GM23338 (cell line): ENCODE measurements at regions not wholly inside any gene's neighbourhood (a gene's known extent, or its start where the extent isn't known, plus 50 kb on each side); places are given as distances from the start of the nearest gene placed in this dataset.

Source experiments
- ATAC-seq: fragments of 200-7000 bp; cut with Tn5 transposase; 3 replicates; pipeline ENCODE4 v1.9.1; 2020
- DNase-seq: peaks from one replicate; pipeline ENCODE4 v3.0.0-alpha.2; 2015; ENCODE audit warnings: low spot score
- H2AFZ ChIP-seq: fragments of 200-600 bp; sonication (generic); 2 replicates; pipeline ENCODE4 v1.8.0; 2016; ENCODE audit warnings: antibody characterized with exemption, mild to moderate bottlenecking, moderate library complexity
- H3F3A ChIP-seq: fragments of 200-600 bp; sonication (generic); replicated peaks from 2 replicates; pipeline ENCODE4 v1.8.0; 2017; ENCODE audit warnings: antibody characterized with exemption, mixed run types, low read depth
- H3K27ac ChIP-seq: fragments of 200-600 bp; sonication (generic); 2 replicates; pipeline ENCODE4 v1.6.1; 2016; ENCODE audit warnings: low read depth
- H3K27me3 ChIP-seq: fragments of 200-600 bp; sonication (generic); 2 replicates; pipeline ENCODE4 v1.8.0; 2016; ENCODE audit warnings: mild to moderate bottlenecking, mixed run types, moderate library complexity; ENCODE audit not compliant: insufficient read depth
- H3K36me3 ChIP-seq: fragments of 200-600 bp; sonication (generic); 2 replicates; pipeline ENCODE4 v1.8.0; 2016; ENCODE audit warnings: mild to moderate bottlenecking; ENCODE audit not compliant: insufficient read depth
- H3K4me1 ChIP-seq: fragments of 200-600 bp; sonication (generic); 2 replicates; pipeline ENCODE4 v1.8.0; 2016; ENCODE audit warnings: mild to moderate bottlenecking, moderate library complexity; ENCODE audit not compliant: insufficient read depth
- H3K4me2 ChIP-seq: fragments of 200-600 bp; sonication (generic); 2 replicates; pipeline ENCODE4 v1.7.1; 2017; ENCODE audit warnings: mixed run types
- H3K4me3 ChIP-seq: fragments of 200-600 bp; sonication (generic); 2 replicates; pipeline ENCODE4 v1.6.1; 2016; ENCODE audit warnings: mixed run types
- H3K79me2 ChIP-seq: fragments of 200-600 bp; sonication (generic); replicated peaks from 2 replicates; pipeline ENCODE4 v1.8.0; 2017; ENCODE audit warnings: mild to moderate bottlenecking; ENCODE audit not compliant: insufficient read depth
- H3K9me2 ChIP-seq: fragments of 200-600 bp; sonication (generic); 2 replicates; pipeline ENCODE4 v1.8.0; 2017; ENCODE audit not compliant: insufficient read depth
- H4K20me1 ChIP-seq: fragments of 200-600 bp; sonication (generic); replicated peaks from 2 replicates; pipeline ENCODE4 v1.8.0; 2017; ENCODE audit warnings: mild to moderate bottlenecking; ENCODE audit not compliant: insufficient read depth
- H3K27ac Mint-ChIP-seq: 2 replicates; pipeline ENCODE4 v1.8.0; 2020; ENCODE audit warnings: inconsistent platforms, mild to moderate bottlenecking, moderate library complexity, mixed read lengths
- H3K27me3 Mint-ChIP-seq: 3 replicates; pipeline ENCODE4 v1.8.0; 2022; ENCODE audit warnings: low read depth, mild to moderate bottlenecking, moderate library complexity, mixed read lengths, inconsistent platforms; ENCODE audit not compliant: insufficient read depth, poor library complexity
- H3K36me3 Mint-ChIP-seq: 3 replicates; pipeline ENCODE4 v1.8.0; 2021; ENCODE audit warnings: low read depth, mild to moderate bottlenecking, inconsistent platforms, moderate library complexity, mixed read lengths
- H3K4me1 Mint-ChIP-seq: 3 replicates; pipeline ENCODE4 v1.8.0; 2020; ENCODE audit warnings: mild to moderate bottlenecking, inconsistent platforms, mixed read lengths
- H3K4me3 Mint-ChIP-seq: 3 replicates; pipeline ENCODE4 v1.8.0; 2021; ENCODE audit warnings: moderate library complexity, mild to moderate bottlenecking, inconsistent platforms, mixed read lengths
- H3K9me3 Mint-ChIP-seq: 3 replicates; pipeline ENCODE4 v1.8.0; 2020; ENCODE audit warnings: moderate library complexity, mild to moderate bottlenecking, inconsistent platforms, mixed read lengths
- CREB1 ChIP-seq: fragments of 250-450 bp; sonication (Bioruptor Pico); IDR thresholded peaks from 2 replicates; pipeline ENCODE4 v1.5.0; 2020; ENCODE audit warnings: low read depth, mild to moderate bottlenecking, moderate library complexity
- ETS1 ChIP-seq: IDR thresholded peaks from 2 replicates; pipeline ENCODE4 v1.6.1; 2016; ENCODE audit warnings: antibody characterized with exemption
- EZH2 ChIP-seq: fragments of 200-600 bp; sonication (generic); IDR thresholded peaks from one replicate; pipeline ENCODE4 v1.8.0; 2017; ENCODE audit warnings: antibody characterized with exemption, mild to moderate bottlenecking, low read depth; ENCODE audit not compliant: unreplicated experiment
- EZH2phosphoT487 ChIP-seq: fragments of 200-600 bp; sonication (generic); IDR thresholded peaks from one replicate; pipeline ENCODE4 v1.8.1; 2018; ENCODE audit warnings: antibody characterized with exemption; ENCODE audit not compliant: unreplicated experiment
- JUNB ChIP-seq: IDR thresholded peaks from one replicate; pipeline ENCODE4 v1.6.1; 2016; ENCODE audit warnings: antibody characterized with exemption; ENCODE audit not compliant: unreplicated experiment
- NANOG ChIP-seq: IDR thresholded peaks from 2 replicates; pipeline ENCODE4 v1.6.1; 2016; ENCODE audit warnings: antibody characterized with exemption, borderline replicate concordance
- POLR2AphosphoS5 ChIP-seq: IDR thresholded peaks from 2 replicates; pipeline ENCODE4 v1.6.1; 2016; ENCODE audit warnings: antibody characterized with exemption, low read depth
- REST ChIP-seq: IDR thresholded peaks from one replicate; pipeline ENCODE4 v1.6.1; 2018; ENCODE audit warnings: antibody characterized with exemption; ENCODE audit not compliant: unreplicated experiment
- STAT1 ChIP-seq: IDR thresholded peaks from one replicate; pipeline ENCODE4 v1.6.1; 2016; ENCODE audit warnings: antibody characterized with exemption; ENCODE audit not compliant: unreplicated experiment
- ZNF114 ChIP-seq: fragments of 250-450 bp; sonication (Bioruptor Pico); IDR thresholded peaks from 2 replicates; pipeline ENCODE4 v1.5.0; 2020; ENCODE audit warnings: mild to moderate bottlenecking, moderate library complexity
- ZNF331 ChIP-seq: fragments of 250-450 bp; sonication (Bioruptor Pico); IDR thresholded peaks from 2 replicates; pipeline ENCODE4 v1.5.0; 2020; ENCODE audit warnings: low read depth, mild to moderate bottlenecking, moderate library complexity
- ZNF462 ChIP-seq: fragments of 250-450 bp; sonication (Bioruptor Pico); IDR thresholded peaks from 2 replicates; pipeline ENCODE4 v1.5.0; 2020; ENCODE audit warnings: mild to moderate bottlenecking, moderate library complexity
- TF ChIP-seq, protein P1 (sequence below), 2 experiments: fragments of 200-600 bp in 1 of 2; sonication (generic) in 1 of 2; conservative IDR thresholded peaks; 2 replicates each; pipeline versions ENCODE4 v1.5.1 to v1.6.1; 2016 to 2017; ENCODE audit warnings: antibody characterized with exemption in 2 of 2, low read depth in 2 of 2, mild to moderate bottlenecking in 2 of 2, moderate library complexity in 1 of 2

DNA sequence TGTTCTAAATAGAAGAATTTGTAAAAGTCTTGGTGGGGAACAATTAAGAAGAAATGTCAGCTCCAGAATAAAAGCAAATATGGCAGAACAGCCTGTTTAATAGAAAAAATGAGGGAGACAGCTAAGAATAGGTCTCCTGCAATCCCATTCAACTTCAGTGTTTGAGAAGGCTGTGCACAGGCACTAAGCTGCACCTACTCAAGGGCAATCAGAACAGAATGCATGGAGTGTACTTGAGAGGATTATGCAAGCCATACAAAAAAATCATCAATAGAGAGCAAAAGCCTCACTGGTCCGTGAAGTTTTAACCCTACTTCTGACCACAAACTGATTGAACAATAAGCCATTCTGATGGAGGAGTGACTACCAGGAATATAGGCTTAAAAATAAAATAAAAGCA lies 690.7 kb upstream of the PCDH15 start:
- Histone ChIP-seq H4K20me1 (no peaks in the 10 kb centered on the region), H3K36me3 (no peaks in the 10 kb centered on the region), H3F3A (no peaks in the 10 kb centered on the region), H3K4me1 (no peaks in the 10 kb centered on the region), H3K4me2 (no peak overlapping the region), H3K27me3 (no peaks in the 10 kb centered on the region), H3K9me2 (no peaks in the 10 kb centered on the region), H3K4me3 (no peak overlapping the region), H3K27ac (no peak overlapping the region), H2AFZ (no peak overlapping the region), H3K79me2 (no peaks in the 10 kb centered on the region)
- ATAC-seq (no peak), DNase-seq (no peak)
- no peaks in the 10 kb centered on the region; the same call in 2 of the 3 replicates for H3K9me3 Mint-ChIP-seq
- H3K4me1 Mint-ChIP-seq: no peaks in the 10 kb centered on the region
- no peak overlapping the region for H3K27ac Mint-ChIP-seq
- no peak overlapping the region for H3K4me3 Mint-ChIP-seq
- TF ChIP-seq STAT1 (no peak), JUNB (no peak), ZNF462 (CRISPR knock-in tag) (no peak), ZNF331 (CRISPR knock-in tag) (no peak), ETS1 (no peak), REST (no peak), EZH2phosphoT487 (no peak), CREB1 (CRISPR knock-in tag) (no peak), EZH2 (no peak), NANOG (no peak), ZNF114 (CRISPR knock-in tag) (no peak), POLR2AphosphoS5 (no peak)
- TF ChIP-seq, protein P1, sequence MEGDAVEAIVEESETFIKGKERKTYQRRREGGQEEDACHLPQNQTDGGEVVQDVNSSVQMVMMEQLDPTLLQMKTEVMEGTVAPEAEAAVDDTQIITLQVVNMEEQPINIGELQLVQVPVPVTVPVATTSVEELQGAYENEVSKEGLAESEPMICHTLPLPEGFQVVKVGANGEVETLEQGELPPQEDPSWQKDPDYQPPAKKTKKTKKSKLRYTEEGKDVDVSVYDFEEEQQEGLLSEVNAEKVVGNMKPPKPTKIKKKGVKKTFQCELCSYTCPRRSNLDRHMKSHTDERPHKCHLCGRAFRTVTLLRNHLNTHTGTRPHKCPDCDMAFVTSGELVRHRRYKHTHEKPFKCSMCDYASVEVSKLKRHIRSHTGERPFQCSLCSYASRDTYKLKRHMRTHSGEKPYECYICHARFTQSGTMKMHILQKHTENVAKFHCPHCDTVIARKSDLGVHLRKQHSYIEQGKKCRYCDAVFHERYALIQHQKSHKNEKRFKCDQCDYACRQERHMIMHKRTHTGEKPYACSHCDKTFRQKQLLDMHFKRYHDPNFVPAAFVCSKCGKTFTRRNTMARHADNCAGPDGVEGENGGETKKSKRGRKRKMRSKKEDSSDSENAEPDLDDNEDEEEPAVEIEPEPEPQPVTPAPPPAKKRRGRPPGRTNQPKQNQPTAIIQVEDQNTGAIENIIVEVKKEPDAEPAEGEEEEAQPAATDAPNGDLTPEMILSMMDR (conservative IDR thresholded peaks at IDR 0.05; ENCODE audit: low read depth in 2 of 2): no peak
- H3K36me3 Mint-ChIP-seq: no peaks in the 10 kb centered on the region
- H3K27me3 Mint-ChIP-seq: no peaks in the 10 kb centered on the region
